BLaER1 (cell line): ENCODE measurements at regions not wholly inside any gene's neighbourhood (a gene's known extent, or its start where the extent isn't known, plus 50 kb on each side); places are given as distances from the start of the nearest gene placed in this dataset.
"Not testable (repeated sequence)": the region's sequence is repeated elsewhere in the genome, so short reads cannot be mapped to it uniquely, and the experiment has no call there.

ENCODE experiments used
- H3K27ac ChIP-seq: shearing (Covaris generic); formaldehyde crosslinking; 2 replicates; pipeline ENCODE4 v1.8.1; 2022
- H3K27me3 ChIP-seq: shearing (Covaris generic); formaldehyde crosslinking; 2 replicates; pipeline ENCODE4 v1.8.1; 2022
- H3K36me3 ChIP-seq: shearing (Covaris generic); formaldehyde crosslinking; 2 replicates; pipeline ENCODE4 v1.8.1; 2022
- H3K4me1 ChIP-seq: shearing (Covaris generic); formaldehyde crosslinking; 2 replicates; pipeline ENCODE4 v1.8.1; 2022
- H3K4me2 ChIP-seq: shearing (Covaris generic); formaldehyde crosslinking; 2 replicates; pipeline ENCODE4 v1.8.1; 2022
- H3K4me3 ChIP-seq: shearing (Covaris generic); formaldehyde crosslinking; 2 replicates; pipeline ENCODE4 v1.8.1; 2022
- H3K9ac ChIP-seq: shearing (Covaris generic); formaldehyde crosslinking; 2 replicates; pipeline ENCODE4 v1.8.1; 2022
- H3K9me3 ChIP-seq: shearing (Covaris generic); formaldehyde crosslinking; 2 replicates; pipeline ENCODE4 v1.8.1; 2022
- H4K20me1 ChIP-seq: shearing (Covaris generic); formaldehyde crosslinking; 2 replicates; pipeline ENCODE4 v1.8.1; 2022

GRCh38 chr21:9657779-9658178 is 863.6 kb upstream of the TPTE start:
- not testable (repeated sequence) for H3K4me1 ChIP-seq, H3K27me3 ChIP-seq, H3K36me3 ChIP-seq, H3K4me3 ChIP-seq, H3K27ac ChIP-seq, H3K4me2 ChIP-seq, H3K9me3 ChIP-seq, H4K20me1 ChIP-seq, H3K9ac ChIP-seq

GRCh38 chr21:9659877-9660276 is 861.5 kb upstream of the TPTE start:
- H3K9ac ChIP-seq, H3K36me3 ChIP-seq: not testable (repeated sequence)

GRCh38 chr21:9663914-9664729 is 857.3 kb upstream of the TPTE start:
- not testable (repeated sequence) for H3K9me3 ChIP-seq, H3K36me3 ChIP-seq, H3K27me3 ChIP-seq, H3K4me2 ChIP-seq, H3K4me1 ChIP-seq, H3K27ac ChIP-seq, H3K9ac ChIP-seq, H4K20me1 ChIP-seq, H3K4me3 ChIP-seq

More at GRCh38 chr21:9659877-9660276, 861.5 kb upstream of the TPTE start:
- H3K9me3 ChIP-seq, H4K20me1 ChIP-seq, H3K27ac ChIP-seq, H3K4me1 ChIP-seq, H3K4me3 ChIP-seq, H3K27me3 ChIP-seq, H3K4me2 ChIP-seq: not testable (repeated sequence)

GRCh38 chr21:9675811-9676210 is 845.6 kb upstream of the TPTE start:
- H3K9ac ChIP-seq, H3K36me3 ChIP-seq, H3K27ac ChIP-seq, H3K4me3 ChIP-seq, H4K20me1 ChIP-seq, H3K4me2 ChIP-seq, H3K27me3 ChIP-seq, H3K4me1 ChIP-seq, H3K9me3 ChIP-seq: not testable (repeated sequence)

GRCh38 chr21:9679029-9679428 is 842.4 kb upstream of the TPTE start:
- H4K20me1 ChIP-seq, H3K9ac ChIP-seq, H3K4me1 ChIP-seq, H3K36me3 ChIP-seq, H3K27ac ChIP-seq, H3K27me3 ChIP-seq, H3K4me2 ChIP-seq, H3K4me3 ChIP-seq, H3K9me3 ChIP-seq: not testable (repeated sequence)

- H4K20me1 ChIP-seq, H3K4me2 ChIP-seq, H3K9ac ChIP-seq, H3K36me3 ChIP-seq, H3K4me3 ChIP-seq, H3K4me1 ChIP-seq, H3K27ac ChIP-seq, H3K9me3 ChIP-seq, H3K27me3 ChIP-seq: not testable (repeated sequence)
Observed at GRCh38 chr21:9688945-9689344, 832.4 kb upstream of the TPTE start.

GRCh38 chr21:9690981-9691380 is 830.4 kb upstream of the TPTE start:
- H4K20me1 ChIP-seq, H3K27ac ChIP-seq, H3K4me1 ChIP-seq, H3K4me2 ChIP-seq, H3K27me3 ChIP-seq, H3K4me3 ChIP-seq, H3K9ac ChIP-seq, H3K36me3 ChIP-seq, H3K9me3 ChIP-seq: not testable (repeated sequence)

- not testable (repeated sequence) for H4K20me1 ChIP-seq, H3K9ac ChIP-seq, H3K4me1 ChIP-seq
Observed at GRCh38 chr21:9695759-9696158, 825.6 kb upstream of the TPTE start.

GRCh38 chr21:9697751-9698150 is 823.6 kb upstream of the TPTE start:
- not testable (repeated sequence) for H3K36me3 ChIP-seq, H3K4me2 ChIP-seq, H3K9me3 ChIP-seq, H4K20me1 ChIP-seq, H3K4me1 ChIP-seq, H3K9ac ChIP-seq, H3K4me3 ChIP-seq, H3K27me3 ChIP-seq, H3K27ac ChIP-seq

More at GRCh38 chr21:9695759-9696158, 825.6 kb upstream of the TPTE start:
- H3K9me3 ChIP-seq, H3K36me3 ChIP-seq, H3K4me2 ChIP-seq, H3K27ac ChIP-seq, H3K4me3 ChIP-seq, H3K27me3 ChIP-seq: not testable (repeated sequence)

- H3K4me3 ChIP-seq, H3K9ac ChIP-seq, H3K27ac ChIP-seq, H3K4me1 ChIP-seq, H3K4me2 ChIP-seq, H3K27me3 ChIP-seq, H3K36me3 ChIP-seq, H3K9me3 ChIP-seq, H4K20me1 ChIP-seq: not testable (repeated sequence)
Observed at GRCh38 chr21:9705016-9705415, 816.4 kb upstream of the TPTE start.

GRCh38 chr21:9705455-9705854 is 815.9 kb upstream of the TPTE start:
- not testable (repeated sequence) for H3K9ac ChIP-seq, H3K4me2 ChIP-seq, H3K27ac ChIP-seq, H3K4me3 ChIP-seq, H3K36me3 ChIP-seq, H3K27me3 ChIP-seq, H3K4me1 ChIP-seq, H4K20me1 ChIP-seq, H3K9me3 ChIP-seq

- not testable (repeated sequence) for H3K36me3 ChIP-seq, H3K9me3 ChIP-seq, H3K4me1 ChIP-seq, H3K27ac ChIP-seq, H3K4me3 ChIP-seq, H3K4me2 ChIP-seq, H4K20me1 ChIP-seq, H3K9ac ChIP-seq, H3K27me3 ChIP-seq
Observed at GRCh38 chr21:9724542-9724941, 796.8 kb upstream of the TPTE start.

GRCh38 chr21:9727187-9727586 is 794.2 kb upstream of the TPTE start:
- not testable (repeated sequence) for H3K27me3 ChIP-seq, H3K9ac ChIP-seq, H4K20me1 ChIP-seq, H3K4me2 ChIP-seq, H3K9me3 ChIP-seq, H3K4me3 ChIP-seq, H3K4me1 ChIP-seq, H3K36me3 ChIP-seq, H3K27ac ChIP-seq

- not testable (repeated sequence) for H4K20me1 ChIP-seq, H3K9me3 ChIP-seq, H3K36me3 ChIP-seq, H3K9ac ChIP-seq, H3K4me2 ChIP-seq, H3K4me1 ChIP-seq, H3K27me3 ChIP-seq, H3K27ac ChIP-seq, H3K4me3 ChIP-seq
Observed at GRCh38 chr21:9728219-9728992, 793.0 kb upstream of the TPTE start.
